UCSD-AML1 (cell line): ENCODE measurements at regions not wholly inside any gene's neighbourhood (a gene's known extent, or its start where the extent isn't known, plus 50 kb on each side); places are given as distances from the start of the nearest gene placed in this dataset.

Source experiments
- DNase-seq: peaks from one replicate; lab custom pipeline; 2025; ENCODE audit not compliant: unreplicated experiment; lab: John Stamatoyannopoulos, UW

- no peak for DNase-seq
These were observed 51.8 kb upstream of the STEAP4 start for GRCh38 chr7:88358526-88358838.

GRCh38 chr7:88357781-88358525 is 51.3 kb upstream of the STEAP4 start:
- no peak for DNase-seq

GRCh38 chr7:88357294-88357693 is 50.6 kb upstream of the STEAP4 start:
- DNase-seq = no peak
